ENCODE measurements at regions not wholly inside any gene's neighbourhood (a gene's known extent, or its start where the extent isn't known, plus 50 kb on each side); places are given as distances from the start of the nearest gene placed in this dataset.

DNA sequence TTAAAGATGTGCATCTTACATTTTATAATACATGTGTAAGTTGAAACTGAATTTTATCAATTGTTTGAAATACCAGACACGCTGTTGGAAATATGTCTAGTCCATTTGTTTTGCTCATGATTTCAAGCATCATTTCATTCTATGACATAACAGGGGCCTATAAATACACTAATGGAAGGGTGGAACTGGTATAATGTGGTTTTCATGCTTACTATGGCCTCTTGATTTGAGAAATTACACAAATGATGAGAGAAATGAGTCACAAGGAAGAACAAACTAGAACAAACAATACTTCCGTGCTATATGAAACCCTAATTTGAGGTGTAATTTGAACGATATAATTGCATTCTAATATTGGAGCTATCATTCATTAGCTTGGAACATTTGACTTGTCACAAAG, 663.4 kb downstream of the SLC16A7 start:
- TF ChIP-seq, protein P1, sequence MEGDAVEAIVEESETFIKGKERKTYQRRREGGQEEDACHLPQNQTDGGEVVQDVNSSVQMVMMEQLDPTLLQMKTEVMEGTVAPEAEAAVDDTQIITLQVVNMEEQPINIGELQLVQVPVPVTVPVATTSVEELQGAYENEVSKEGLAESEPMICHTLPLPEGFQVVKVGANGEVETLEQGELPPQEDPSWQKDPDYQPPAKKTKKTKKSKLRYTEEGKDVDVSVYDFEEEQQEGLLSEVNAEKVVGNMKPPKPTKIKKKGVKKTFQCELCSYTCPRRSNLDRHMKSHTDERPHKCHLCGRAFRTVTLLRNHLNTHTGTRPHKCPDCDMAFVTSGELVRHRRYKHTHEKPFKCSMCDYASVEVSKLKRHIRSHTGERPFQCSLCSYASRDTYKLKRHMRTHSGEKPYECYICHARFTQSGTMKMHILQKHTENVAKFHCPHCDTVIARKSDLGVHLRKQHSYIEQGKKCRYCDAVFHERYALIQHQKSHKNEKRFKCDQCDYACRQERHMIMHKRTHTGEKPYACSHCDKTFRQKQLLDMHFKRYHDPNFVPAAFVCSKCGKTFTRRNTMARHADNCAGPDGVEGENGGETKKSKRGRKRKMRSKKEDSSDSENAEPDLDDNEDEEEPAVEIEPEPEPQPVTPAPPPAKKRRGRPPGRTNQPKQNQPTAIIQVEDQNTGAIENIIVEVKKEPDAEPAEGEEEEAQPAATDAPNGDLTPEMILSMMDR (IDR thresholded peaks at IDR 0.05), result no peak
- TF ChIP-seq POLR2A (IDR thresholded peaks at IDR 0.05), result no peak

Data from adrenal gland (tissue), 5 donors.